OCI-LY1 (cell line): ENCODE measurements at regions not wholly inside any gene's neighbourhood (a gene's known extent, or its start where the extent isn't known, plus 50 kb on each side); places are given as distances from the start of the nearest gene placed in this dataset.

ENCODE experiments used
- H2AFZ ChIP-seq: fragments of 200-600 bp; sonication (generic), shearing (Covaris generic); 2 replicates; pipeline ENCODE4 v1.6.0; 2014; ENCODE audit warnings: antibody characterized with exemption, mild to moderate bottlenecking, low read length
- H3F3A ChIP-seq: fragments of 200-600 bp; sonication (generic), shearing (Covaris generic); 2 replicates; pipeline ENCODE4 v1.6.0; 2014; ENCODE audit warnings: mild to moderate bottlenecking, antibody characterized with exemption, low read length, moderate library complexity; ENCODE audit not compliant: insufficient read depth
- H3K27ac ChIP-seq: fragments of 200-600 bp; sonication (generic); 2 replicates; pipeline ENCODE4 v1.5.1; 2014; ENCODE audit warnings: low read length, mixed run types, mild to moderate bottlenecking, low read depth; ENCODE audit not compliant: poor library complexity, severe bottlenecking
- H3K27me3 ChIP-seq: fragments of 200-600 bp; sonication (generic); 2 replicates; pipeline ENCODE4 v1.6.0; 2014; ENCODE audit warnings: antibody characterized with exemption, mild to moderate bottlenecking, low read length, moderate library complexity; ENCODE audit not compliant: insufficient read depth
- H3K36me3 ChIP-seq: fragments of 200-600 bp; sonication (generic); 2 replicates; pipeline ENCODE4 v1.6.1; 2014; ENCODE audit warnings: mild to moderate bottlenecking, antibody characterized with exemption, low read length, moderate library complexity, mixed read lengths; ENCODE audit not compliant: insufficient read depth
- H3K4me1 ChIP-seq: fragments of 200-600 bp; sonication (generic); 2 replicates; pipeline ENCODE4 v1.5.1; 2014; ENCODE audit warnings: mild to moderate bottlenecking, low read length, moderate library complexity; ENCODE audit not compliant: insufficient read depth, severe bottlenecking
- H3K4me2 ChIP-seq: fragments of 200-600 bp; sonication (generic), shearing (Covaris generic); 2 replicates; pipeline ENCODE4 v1.6.1; 2014; ENCODE audit warnings: low read length
- H3K4me3 ChIP-seq: fragments of 200-600 bp; sonication (generic); 2 replicates; pipeline ENCODE4 v1.5.1; 2014; ENCODE audit warnings: low read length, low read depth, mild to moderate bottlenecking, mixed read lengths; ENCODE audit not compliant: poor library complexity, severe bottlenecking
- H3K79me2 ChIP-seq: fragments of 200-600 bp; shearing (Covaris generic); 2 replicates; pipeline ENCODE4 v1.6.1; 2016; ENCODE audit warnings: mixed run types, low read length, mixed read lengths; ENCODE audit not compliant: insufficient read depth
- H3K9ac ChIP-seq: fragments of 200-600 bp; sonication (generic), shearing (Covaris generic); 2 replicates; pipeline ENCODE4 v1.6.1; 2014; ENCODE audit warnings: mild to moderate bottlenecking, low read length, mixed read lengths
- H3K9me2 ChIP-seq: fragments of 200-600 bp; sonication (generic), shearing (Covaris generic); 2 replicates; pipeline ENCODE4 v1.6.1; 2014; ENCODE audit warnings: low read depth, mild to moderate bottlenecking, low read length, mixed read lengths
- H3K9me3 ChIP-seq: fragments of 200-600 bp; shearing (Covaris generic); 2 replicates; pipeline ENCODE4 v1.6.1; 2014; ENCODE audit warnings: low read length, mixed read lengths
- H4K20me1 ChIP-seq: fragments of 200-600 bp; sonication (generic), shearing (Covaris generic); 2 replicates; pipeline ENCODE4 v1.6.0; 2016; ENCODE audit warnings: mild to moderate bottlenecking, low read length; ENCODE audit not compliant: insufficient read depth
- EZH2 ChIP-seq: fragments of 200-600 bp; sonication (generic), shearing (Covaris generic); IDR thresholded peaks from 2 replicates; pipeline ENCODE4 v1.8.0; 2017; ENCODE audit warnings: borderline replicate concordance, mixed run types, mild to moderate bottlenecking, antibody characterized with exemption, low read length, moderate library complexity, mixed read lengths
- TF ChIP-seq, protein P1 (sequence below): fragments of 200-600 bp; sonication (generic), shearing (Covaris generic); IDR thresholded peaks from 2 replicates; pipeline ENCODE4 v1.5.1; 2017; ENCODE audit warnings: mild to moderate bottlenecking, antibody characterized with exemption, low read length, moderate library complexity, mixed read lengths

DNA sequence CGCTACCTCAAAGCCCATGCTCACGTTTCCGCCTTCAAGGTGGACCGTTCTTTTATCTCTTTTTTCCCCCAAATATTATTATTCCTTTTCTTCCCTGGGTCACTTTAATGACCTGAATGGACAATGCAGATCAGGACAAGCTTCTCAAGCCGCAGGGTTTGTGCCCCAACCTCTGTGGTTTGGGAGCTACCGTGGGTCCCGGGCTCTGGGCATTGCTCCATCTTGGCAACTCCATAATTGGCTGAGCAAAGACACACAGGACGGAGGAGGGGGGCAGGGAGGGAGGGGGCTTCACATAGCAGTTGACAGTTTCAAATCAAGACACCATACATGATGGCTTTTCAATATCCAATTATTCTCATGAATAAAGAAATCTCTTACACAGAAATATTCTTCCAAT is 308.1 kb upstream of the FZD8 start:
- H3K27me3 ChIP-seq = no peaks in the 10 kb centered on the region
- no peak overlapping the region for H3K9ac ChIP-seq
- H3K27ac ChIP-seq = no peak overlapping the region
- H3K4me1 ChIP-seq = no peaks in the 10 kb centered on the region
- H4K20me1 ChIP-seq = no peaks in the 10 kb centered on the region
- no peaks in the 10 kb centered on the region for H3F3A ChIP-seq
- no peak overlapping the region for H2AFZ ChIP-seq
- no peaks in the 10 kb centered on the region for H3K9me3 ChIP-seq
- H3K9me2 ChIP-seq = no peaks in the 10 kb centered on the region
- no peak for TF ChIP-seq EZH2
- TF ChIP-seq, protein P1, sequence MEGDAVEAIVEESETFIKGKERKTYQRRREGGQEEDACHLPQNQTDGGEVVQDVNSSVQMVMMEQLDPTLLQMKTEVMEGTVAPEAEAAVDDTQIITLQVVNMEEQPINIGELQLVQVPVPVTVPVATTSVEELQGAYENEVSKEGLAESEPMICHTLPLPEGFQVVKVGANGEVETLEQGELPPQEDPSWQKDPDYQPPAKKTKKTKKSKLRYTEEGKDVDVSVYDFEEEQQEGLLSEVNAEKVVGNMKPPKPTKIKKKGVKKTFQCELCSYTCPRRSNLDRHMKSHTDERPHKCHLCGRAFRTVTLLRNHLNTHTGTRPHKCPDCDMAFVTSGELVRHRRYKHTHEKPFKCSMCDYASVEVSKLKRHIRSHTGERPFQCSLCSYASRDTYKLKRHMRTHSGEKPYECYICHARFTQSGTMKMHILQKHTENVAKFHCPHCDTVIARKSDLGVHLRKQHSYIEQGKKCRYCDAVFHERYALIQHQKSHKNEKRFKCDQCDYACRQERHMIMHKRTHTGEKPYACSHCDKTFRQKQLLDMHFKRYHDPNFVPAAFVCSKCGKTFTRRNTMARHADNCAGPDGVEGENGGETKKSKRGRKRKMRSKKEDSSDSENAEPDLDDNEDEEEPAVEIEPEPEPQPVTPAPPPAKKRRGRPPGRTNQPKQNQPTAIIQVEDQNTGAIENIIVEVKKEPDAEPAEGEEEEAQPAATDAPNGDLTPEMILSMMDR = no peak
- H3K4me3 ChIP-seq = no peak overlapping the region
- H3K4me2 ChIP-seq = no peak overlapping the region
- no peaks in the 10 kb centered on the region for H3K79me2 ChIP-seq
- H3K36me3 ChIP-seq = no peaks in the 10 kb centered on the region

DNA sequence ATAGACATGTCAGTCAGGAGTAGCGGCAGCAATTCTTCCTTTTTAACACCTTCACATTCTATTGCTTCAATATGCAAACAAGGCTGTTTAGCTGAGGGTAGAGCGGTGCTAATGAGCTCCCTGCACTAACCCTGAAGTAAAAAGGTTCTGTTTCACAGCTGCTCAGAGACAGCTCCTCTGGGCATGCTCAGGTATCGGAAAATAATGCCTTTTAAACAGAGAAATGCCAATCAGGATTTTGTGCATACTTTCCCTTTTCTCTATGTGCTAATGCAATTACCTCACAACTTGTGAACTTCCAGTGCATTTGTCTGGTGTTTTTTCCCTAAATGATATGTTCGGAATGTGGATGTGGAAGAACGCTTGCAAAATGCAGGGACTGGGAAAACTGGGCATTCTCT is 307.7 kb upstream of the FZD8 start:
- Histone ChIP-seq H3K27me3 (no peaks in the 10 kb centered on the region), H3K4me1 (no peaks in the 10 kb centered on the region), H3K4me3 (no peak overlapping the region), H3K79me2 (no peaks in the 10 kb centered on the region), H3K27ac (no peak overlapping the region), H3K4me2 (no peak overlapping the region), H3K9me2 (no peaks in the 10 kb centered on the region), H3F3A (no peaks in the 10 kb centered on the region), H3K9ac (no peak overlapping the region), H2AFZ (no peak overlapping the region), H3K36me3 (no peaks in the 10 kb centered on the region), H3K9me3 (no peaks in the 10 kb centered on the region), H4K20me1 (no peaks in the 10 kb centered on the region)
- no peak for TF ChIP-seq EZH2
- TF ChIP-seq, protein P1 = no peak

DNA sequence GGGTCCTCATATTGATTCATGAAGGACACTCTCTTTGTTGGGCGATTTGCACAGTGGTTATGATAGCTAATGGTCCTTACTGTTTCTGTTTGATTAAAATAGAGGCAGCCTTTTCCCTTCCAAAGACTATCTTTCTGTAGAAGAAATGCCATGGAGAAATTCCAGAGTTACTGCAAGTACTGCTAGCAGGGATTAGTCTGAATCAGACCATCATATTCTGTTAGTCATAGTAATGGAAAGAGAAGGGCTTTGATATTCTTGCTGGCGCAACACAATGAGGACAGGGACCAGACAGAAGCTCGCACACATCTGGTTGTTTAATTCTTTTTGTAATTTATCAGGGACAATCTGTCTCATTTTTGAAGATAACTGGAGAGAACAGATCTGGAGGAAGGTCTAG is 304.5 kb upstream of the FZD8 start:
- Histone ChIP-seq H3K36me3 (no peaks in the 10 kb centered on the region), H3F3A (no peaks in the 10 kb centered on the region), H3K4me1 (no peaks in the 10 kb centered on the region), H2AFZ (no peak overlapping the region), H3K79me2 (no peaks in the 10 kb centered on the region), H3K27me3 (no peaks in the 10 kb centered on the region), H3K27ac (no peak overlapping the region), H3K9me2 (no peaks in the 10 kb centered on the region), H3K9me3 (no peaks in the 10 kb centered on the region), H4K20me1 (no peaks in the 10 kb centered on the region), H3K4me2 (no peak overlapping the region), H3K4me3 (no peak overlapping the region), H3K9ac (no peak overlapping the region)
- TF ChIP-seq, protein P1 = no peak
- no peak for TF ChIP-seq EZH2
